ENCODE measurements at regions not wholly inside any gene's neighbourhood (a gene's known extent, or its start where the extent isn't known, plus 50 kb on each side); places are given as distances from the start of the nearest gene placed in this dataset.

- TF ChIP-seq POLR2A (IDR thresholded peaks at IDR 0.05; ENCODE audit: low read length) (no peak), GATA1 (IDR thresholded peaks at IDR 0.05; ENCODE audit: low read depth, low read length) (no peak)
Observed at GRCh38 chr3:104629038-104629437, 737.7 kb upstream of the ALCAM start.
